ENCODE measurements at regions not wholly inside any gene's neighbourhood (a gene's known extent, or its start where the extent isn't known, plus 50 kb on each side); places are given as distances from the start of the nearest gene placed in this dataset.
A peak's percentile ranks its signal among the peaks of the same experiment; 100 is the strongest.

DNA sequence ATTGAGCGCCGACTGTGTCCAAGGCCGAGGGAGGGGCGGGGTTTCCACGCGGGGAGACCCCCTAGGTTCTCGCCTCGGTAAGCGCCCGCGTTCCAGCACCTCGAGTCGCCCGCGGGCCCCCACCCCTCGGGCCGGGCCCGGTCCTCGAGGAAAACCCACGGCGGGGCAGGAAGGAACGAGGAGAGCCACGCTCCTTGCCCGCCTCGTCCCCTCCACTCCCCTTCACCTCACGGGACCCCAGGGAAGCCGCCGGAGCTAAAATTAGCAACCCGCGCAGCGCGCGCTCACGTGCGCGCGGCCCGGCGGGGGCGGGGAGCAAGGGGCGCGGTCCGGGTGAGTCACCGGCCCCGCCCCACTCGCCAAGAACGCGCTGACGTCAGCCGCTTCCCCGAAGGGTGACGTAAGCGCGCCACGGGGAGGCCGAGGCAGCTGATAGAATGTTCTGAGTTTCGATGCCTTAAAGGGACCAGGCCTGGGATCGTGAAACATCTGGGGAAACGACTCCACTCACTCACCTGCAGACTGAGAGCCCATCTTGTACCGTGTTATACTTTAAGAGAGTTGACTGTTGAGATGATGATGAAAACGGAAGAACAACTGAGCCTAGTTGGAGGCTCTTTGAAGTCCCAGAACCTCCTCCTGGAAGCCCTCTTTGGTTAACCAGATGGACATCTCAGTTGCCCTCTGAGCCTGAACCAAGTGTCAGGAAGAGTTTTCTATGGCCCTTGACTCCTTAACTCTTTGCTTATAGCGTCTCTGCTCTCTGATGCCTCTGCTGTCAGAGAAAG is 49.7 kb upstream of the ATF3 start:
- DNase-seq: peak; percentile 97
